ENCODE measurements at regions not wholly inside any gene's neighbourhood (a gene's known extent, or its start where the extent isn't known, plus 50 kb on each side); places are given as distances from the start of the nearest gene placed in this dataset.

DNA sequence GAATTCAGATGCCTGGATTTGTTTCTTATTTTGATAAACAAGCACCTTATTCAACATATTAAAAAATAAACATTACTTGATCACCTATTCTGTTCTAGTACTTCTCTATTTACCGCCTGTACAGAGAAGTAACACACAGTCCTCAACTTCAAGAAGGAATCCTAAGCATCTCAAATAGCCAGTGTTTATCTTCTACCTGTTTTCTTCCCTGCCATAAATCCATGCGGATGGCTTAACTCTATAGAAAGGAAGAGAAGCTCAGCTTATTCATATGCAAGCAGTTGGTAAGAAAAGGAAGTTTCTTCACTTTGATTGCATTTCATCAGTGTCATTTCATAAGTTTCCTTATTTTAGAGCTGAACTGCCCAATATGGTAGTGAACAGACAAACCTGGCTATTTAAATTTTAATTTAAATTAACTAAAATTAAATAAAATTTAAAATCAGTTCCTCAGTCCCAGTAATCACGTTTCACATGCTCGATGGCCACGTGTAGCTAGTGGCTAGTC is 210.0 kb upstream of the PEX5L start:
- TF ChIP-seq, protein P1, sequence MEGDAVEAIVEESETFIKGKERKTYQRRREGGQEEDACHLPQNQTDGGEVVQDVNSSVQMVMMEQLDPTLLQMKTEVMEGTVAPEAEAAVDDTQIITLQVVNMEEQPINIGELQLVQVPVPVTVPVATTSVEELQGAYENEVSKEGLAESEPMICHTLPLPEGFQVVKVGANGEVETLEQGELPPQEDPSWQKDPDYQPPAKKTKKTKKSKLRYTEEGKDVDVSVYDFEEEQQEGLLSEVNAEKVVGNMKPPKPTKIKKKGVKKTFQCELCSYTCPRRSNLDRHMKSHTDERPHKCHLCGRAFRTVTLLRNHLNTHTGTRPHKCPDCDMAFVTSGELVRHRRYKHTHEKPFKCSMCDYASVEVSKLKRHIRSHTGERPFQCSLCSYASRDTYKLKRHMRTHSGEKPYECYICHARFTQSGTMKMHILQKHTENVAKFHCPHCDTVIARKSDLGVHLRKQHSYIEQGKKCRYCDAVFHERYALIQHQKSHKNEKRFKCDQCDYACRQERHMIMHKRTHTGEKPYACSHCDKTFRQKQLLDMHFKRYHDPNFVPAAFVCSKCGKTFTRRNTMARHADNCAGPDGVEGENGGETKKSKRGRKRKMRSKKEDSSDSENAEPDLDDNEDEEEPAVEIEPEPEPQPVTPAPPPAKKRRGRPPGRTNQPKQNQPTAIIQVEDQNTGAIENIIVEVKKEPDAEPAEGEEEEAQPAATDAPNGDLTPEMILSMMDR (IDR thresholded peaks at IDR 0.05 in 8 of 11, conservative IDR thresholded peaks at IDR 0.05 in 3 of 11) = no peak
- no peak for TF ChIP-seq POLR2A (IDR thresholded peaks at IDR 0.05)
- no peak for TF ChIP-seq POLR2AphosphoS5 (IDR thresholded peaks at IDR 0.05)
